ENCODE measurements at regions not wholly inside any gene's neighbourhood (a gene's known extent, or its start where the extent isn't known, plus 50 kb on each side); places are given as distances from the start of the nearest gene placed in this dataset.

GRCh38 chr15:77783636-77784035 is 150.9 kb upstream of the LINGO1 start:
- DNase-seq (no peak), FAIRE-seq (no peak)
- no peak for TF ChIP-seq CTCF (IDR thresholded peaks at IDR 0.05; ENCODE audit: borderline replicate concordance, extremely low read depth, insufficient read depth)
- Histone ChIP-seq H3K4me3 (ENCODE audit: low read length in 3 of 3) (no peak overlapping the region), H3K36me3 (ENCODE audit: control insufficient read depth in 2 of 3, insufficient read depth in 3 of 3, low read length in 3 of 3) (no peaks in the 10 kb centered on the region), H3K9me3 (ENCODE audit: control insufficient read depth in 2 of 3, insufficient read depth in 1 of 3, low read length in 3 of 3) (peaks cover 0 to 7% (median 0%) of the 10 kb centered on the region in 3 donors), H3K9ac (ENCODE audit: low read length in 3 of 3) (no peak overlapping the region), H3K27ac (ENCODE audit: low read depth in 2 of 2, low read length in 2 of 2) (no peak overlapping the region), H3K4me1 (ENCODE audit: control insufficient read depth in 2 of 3, insufficient read depth in 2 of 3, low read depth in 1 of 3, low read length in 3 of 3) (no peaks in the 10 kb centered on the region), H3K27me3 (ENCODE audit: control insufficient read depth, insufficient read depth, low read length) (no peaks in the 10 kb centered on the region)
- intact Hi-C loops (cut with DNase I) = no loop called here

- TF ChIP-seq CTCF (IDR thresholded peaks at IDR 0.05; ENCODE audit: borderline replicate concordance, extremely low read depth, insufficient read depth) = no peak
- Histone ChIP-seq H3K9me3 (ENCODE audit: control insufficient read depth in 2 of 3, insufficient read depth in 1 of 3, low read length in 3 of 3) (peaks cover 0 to 7% (median 0%) of the 10 kb centered on the region in 3 donors), H3K4me3 (ENCODE audit: low read length in 3 of 3) (no peak overlapping the region), H3K27ac (ENCODE audit: low read depth in 2 of 2, low read length in 2 of 2) (no peak overlapping the region), H3K36me3 (ENCODE audit: control insufficient read depth in 2 of 3, insufficient read depth in 3 of 3, low read length in 3 of 3) (no peaks in the 10 kb centered on the region), H3K4me1 (ENCODE audit: control insufficient read depth in 2 of 3, insufficient read depth in 2 of 3, low read depth in 1 of 3, low read length in 3 of 3) (no peaks in the 10 kb centered on the region), H3K9ac (ENCODE audit: low read length in 3 of 3) (no peak overlapping the region), H3K27me3 (ENCODE audit: control insufficient read depth, insufficient read depth, low read length) (no peaks in the 10 kb centered on the region)
- FAIRE-seq (no peak), DNase-seq (no peak)
- intact Hi-C loops (cut with DNase I) = no loop called here
These were observed 150.0 kb upstream of the LINGO1 start for GRCh38 chr15:77782691-77783090.

GRCh38 chr15:77781946-77782240 is 149.2 kb upstream of the LINGO1 start:
- no peak overlapping the region for H3K9ac ChIP-seq (ENCODE audit: low read length in 3 of 3)
- no peak for TF ChIP-seq CTCF (IDR thresholded peaks at IDR 0.05; ENCODE audit: borderline replicate concordance, extremely low read depth, insufficient read depth)
- no peaks in the 10 kb centered on the region for H3K36me3 ChIP-seq (ENCODE audit: control insufficient read depth in 2 of 3, insufficient read depth in 3 of 3, low read length in 3 of 3)
- H3K27ac ChIP-seq (ENCODE audit: low read depth in 2 of 2, low read length in 2 of 2) = no peak overlapping the region
- no peaks in the 10 kb centered on the region for H3K4me1 ChIP-seq (ENCODE audit: control insufficient read depth in 2 of 3, insufficient read depth in 2 of 3, low read depth in 1 of 3, low read length in 3 of 3)
- no peak for DNase-seq
- H3K4me3 ChIP-seq (ENCODE audit: low read length in 3 of 3) = no peak overlapping the region
- H3K9me3 ChIP-seq (ENCODE audit: control insufficient read depth in 2 of 3, insufficient read depth in 1 of 3, low read length in 3 of 3) = peaks cover 0 to 7% (median 0%) of the 10 kb centered on the region in 3 donors
- intact Hi-C loops (cut with DNase I) = no loop called here
- no peaks in the 10 kb centered on the region for H3K27me3 ChIP-seq (ENCODE audit: control insufficient read depth, insufficient read depth, low read length)
- no peak for FAIRE-seq

- DNase-seq = no peak
- no peak overlapping the region for H3K9ac ChIP-seq (ENCODE audit: low read length in 3 of 3)
- no peaks in the 10 kb centered on the region for H3K4me1 ChIP-seq (ENCODE audit: control insufficient read depth in 2 of 3, insufficient read depth in 2 of 3, low read depth in 1 of 3, low read length in 3 of 3)
- FAIRE-seq = no peak
- TF ChIP-seq CTCF (IDR thresholded peaks at IDR 0.05; ENCODE audit: borderline replicate concordance, extremely low read depth, insufficient read depth) = no peak
- no peak overlapping the region for H3K4me3 ChIP-seq (ENCODE audit: low read length in 3 of 3)
- intact Hi-C loops (cut with DNase I) = no loop called here
- H3K27me3 ChIP-seq (ENCODE audit: control insufficient read depth, insufficient read depth, low read length) = no peaks in the 10 kb centered on the region
- no peak overlapping the region for H3K27ac ChIP-seq (ENCODE audit: low read depth in 2 of 2, low read length in 2 of 2)
- peaks cover 0 to 7% (median 0%) of the 10 kb centered on the region in 3 donors for H3K9me3 ChIP-seq (ENCODE audit: control insufficient read depth in 2 of 3, insufficient read depth in 1 of 3, low read length in 3 of 3)
- no peaks in the 10 kb centered on the region for H3K36me3 ChIP-seq (ENCODE audit: control insufficient read depth in 2 of 3, insufficient read depth in 3 of 3, low read length in 3 of 3)
These were observed 148.6 kb upstream of the LINGO1 start for GRCh38 chr15:77781151-77781945.

Measured in kidney (tissue), 13 donors.